Putamen (tissue), 1 donor: ENCODE measurements at regions not wholly inside any gene's neighbourhood (a gene's known extent, or its start where the extent isn't known, plus 50 kb on each side); places are given as distances from the start of the nearest gene placed in this dataset.

Experiments used
- DNase-seq: peaks from one replicate; pipeline ENCODE4 v3.0.0-alpha.2; 2016; ENCODE audit warnings: low spot score

GRCh38 chr3:41041462-41041861 is 157.8 kb upstream of the CTNNB1 start:
- no peak for DNase-seq

GRCh38 chr3:41041899-41042298 is 157.4 kb upstream of the CTNNB1 start:
- DNase-seq, result no peak

GRCh38 chr3:41044523-41044922 is 154.8 kb upstream of the CTNNB1 start:
- DNase-seq, result no peak

DNA sequence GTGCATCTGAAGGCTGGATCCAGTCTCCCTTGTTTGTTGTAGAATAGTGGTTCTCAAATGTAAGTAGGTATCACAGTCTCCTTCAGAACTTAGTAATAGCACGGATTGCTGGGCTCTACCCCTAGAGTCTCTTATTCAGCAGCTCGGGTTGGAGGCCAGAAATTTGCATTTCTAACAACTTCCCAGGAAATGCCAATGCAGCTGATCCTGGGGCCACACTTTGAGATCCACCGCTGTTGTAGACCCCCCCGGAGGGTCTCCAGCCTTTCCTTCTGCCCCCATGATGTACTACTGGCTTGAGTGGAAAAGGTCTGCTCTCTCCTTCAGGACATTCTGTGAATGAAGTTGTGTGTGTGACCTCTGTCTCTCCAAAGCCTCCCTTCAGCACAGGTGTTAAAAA is 153.8 kb upstream of the CTNNB1 start:
- DNase-seq, result no peak

DNA sequence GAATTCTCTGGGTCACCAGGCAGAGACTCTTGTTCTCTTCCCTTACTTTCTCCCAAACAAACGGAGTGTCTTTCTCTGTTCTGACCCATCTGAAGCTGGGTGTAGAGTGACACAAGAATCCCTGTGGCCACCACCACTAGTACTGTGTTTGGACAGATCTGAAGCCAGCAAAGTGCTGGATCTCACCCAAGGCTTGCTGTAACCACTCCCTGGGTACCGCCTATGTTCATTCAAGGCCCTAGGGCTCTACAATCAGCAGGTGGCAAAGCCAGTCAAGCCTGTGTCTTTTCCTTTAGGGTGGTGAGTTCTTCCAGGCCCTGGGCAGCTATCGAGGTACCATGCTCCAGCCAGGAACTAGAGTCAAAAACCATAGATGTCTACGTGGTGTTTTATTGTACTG is 149.2 kb upstream of the CTNNB1 start:
- no peak for DNase-seq

GRCh38 chr3:41053220-41053619 is 146.1 kb upstream of the CTNNB1 start:
- no peak for DNase-seq

DNA sequence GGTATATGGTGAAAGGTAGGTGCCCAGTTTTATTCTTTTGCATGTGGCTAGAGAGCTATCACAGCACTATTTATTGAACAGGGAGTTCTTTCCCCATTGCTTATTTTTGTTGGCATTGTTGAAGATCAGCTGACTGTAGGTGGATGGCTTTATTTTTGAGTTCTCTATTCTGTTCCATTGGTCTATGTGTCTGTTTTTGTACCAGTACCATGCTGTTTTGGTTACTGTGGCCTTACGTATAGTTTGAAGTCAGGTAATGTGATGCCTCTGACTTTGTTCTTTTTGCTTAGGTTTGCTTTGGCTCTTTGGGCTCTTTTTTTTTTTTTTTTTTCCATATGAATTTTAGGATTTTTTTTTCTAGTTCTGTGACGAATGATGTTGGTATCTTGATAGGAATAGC is 139.2 kb upstream of the CTNNB1 start:
- DNase-seq, result no peak

- no peak for DNase-seq
Measured at GRCh38 chr3:41064070-41064469, 135.2 kb upstream of the CTNNB1 start.

GRCh38 chr3:41064526-41064925 is 134.8 kb upstream of the CTNNB1 start:
- no peak for DNase-seq

GRCh38 chr3:41065340-41065739 is 134.0 kb upstream of the CTNNB1 start:
- DNase-seq, result no peak

DNA sequence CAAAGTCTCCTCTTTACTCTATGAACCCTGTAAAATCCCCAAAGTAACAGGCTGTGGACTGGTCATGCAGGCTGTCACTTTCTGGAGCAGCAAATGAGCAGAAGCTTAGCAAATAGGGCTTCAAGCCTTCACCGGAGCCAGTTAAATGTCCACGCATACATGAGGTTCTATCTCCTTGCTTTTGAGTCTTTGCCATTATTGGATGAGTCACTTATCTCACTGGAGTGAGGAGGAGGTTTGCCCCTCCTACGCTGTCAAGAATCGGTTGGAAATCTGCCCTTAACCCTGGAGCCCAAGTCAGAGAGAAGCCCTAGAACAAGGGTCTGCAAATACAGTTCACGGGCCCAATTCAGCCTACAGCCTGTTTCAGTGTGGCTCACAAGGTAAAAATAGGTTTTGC is 126.1 kb upstream of the CTNNB1 start:
- no peak for DNase-seq

DNA sequence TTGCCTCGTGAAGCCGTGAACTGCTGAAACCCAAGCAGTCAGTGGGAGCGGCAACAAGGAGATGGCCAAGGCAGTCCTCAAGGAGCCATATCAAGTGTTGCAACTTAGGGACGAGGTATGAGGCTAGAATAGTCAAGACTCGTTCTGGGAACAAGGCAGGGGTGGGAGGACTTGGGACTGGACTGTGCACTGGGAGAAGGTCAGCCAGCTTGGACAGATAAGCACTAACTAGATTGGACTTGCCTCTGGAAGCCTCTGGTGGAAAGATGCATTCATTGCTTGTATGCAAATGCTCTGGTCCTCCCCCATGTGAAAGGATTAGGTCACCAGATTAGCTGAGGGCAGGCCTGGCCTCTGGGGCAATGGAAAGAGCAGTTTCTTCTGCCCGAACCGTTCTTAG is 123.3 kb upstream of the CTNNB1 start:
- no peak for DNase-seq

DNA sequence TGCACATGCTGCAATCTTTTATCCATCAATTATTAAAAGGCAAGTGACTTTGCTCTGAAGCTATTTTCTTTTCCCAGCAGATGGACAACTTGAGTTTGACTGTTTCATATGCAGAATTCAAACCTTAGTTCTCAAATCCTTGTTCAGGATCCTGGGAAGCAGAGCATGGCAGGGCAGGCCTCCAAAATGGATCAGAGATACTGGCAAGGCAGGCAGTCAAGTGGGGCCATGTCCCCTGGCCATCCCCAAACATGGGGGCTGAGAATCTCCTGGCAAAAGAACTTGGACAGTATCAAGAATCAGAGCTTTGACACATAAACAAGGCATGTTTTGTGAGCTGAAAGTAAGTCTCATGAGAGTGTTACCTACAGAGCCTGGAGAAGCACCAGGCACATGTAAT is 122.9 kb upstream of the CTNNB1 start:
- DNase-seq, result no peak

DNA sequence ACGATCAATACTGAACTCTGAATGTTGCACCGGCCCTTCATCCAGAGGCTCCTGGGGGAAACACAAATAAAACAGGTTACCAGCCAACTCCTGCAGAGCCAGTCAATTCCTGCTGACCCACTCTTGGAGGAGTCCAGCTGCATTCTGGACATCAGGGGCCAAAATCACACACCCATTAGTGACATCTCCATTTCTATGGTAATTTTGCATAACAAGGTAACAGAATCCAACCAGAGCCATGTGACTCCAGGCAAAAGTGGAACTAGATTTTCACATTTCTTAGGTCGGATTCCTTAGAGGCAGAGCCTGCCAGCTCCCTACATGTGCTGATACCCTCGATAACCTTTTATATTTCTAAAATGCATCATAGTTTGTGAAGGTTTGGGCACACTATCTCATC is 119.2 kb upstream of the CTNNB1 start:
- no peak for DNase-seq

- DNase-seq, result no peak
Measured at GRCh38 chr3:41088882-41089281, 110.4 kb upstream of the CTNNB1 start.

GRCh38 chr3:41089566-41089965 is 109.7 kb upstream of the CTNNB1 start:
- DNase-seq, result no peak

DNA sequence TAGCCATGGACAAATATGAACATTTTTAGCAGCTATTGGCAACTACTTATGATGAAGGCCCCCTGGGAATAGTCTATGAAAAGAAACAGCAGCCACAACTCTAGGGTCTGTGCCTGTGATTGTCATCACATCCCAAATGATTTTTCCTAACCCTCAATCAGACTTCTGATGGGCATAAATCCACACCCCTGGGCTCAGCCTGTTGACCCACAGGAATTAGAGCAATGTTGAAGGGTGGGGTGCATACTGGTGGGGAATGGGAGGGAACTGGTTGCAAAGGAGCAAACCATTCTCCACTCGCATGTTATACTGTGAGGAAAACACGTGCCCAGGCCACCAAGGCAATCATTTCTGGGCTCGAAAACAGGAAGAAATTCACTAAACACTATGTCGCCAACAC is 106.5 kb upstream of the CTNNB1 start:
- no peak for DNase-seq

GRCh38 chr3:41093476-41093875 is 105.8 kb upstream of the CTNNB1 start:
- DNase-seq, result no peak

- DNase-seq, result no peak
Measured at GRCh38 chr3:41094351-41094750, 105.0 kb upstream of the CTNNB1 start.

GRCh38 chr3:41095702-41096101 is 103.6 kb upstream of the CTNNB1 start:
- no peak for DNase-seq

DNA sequence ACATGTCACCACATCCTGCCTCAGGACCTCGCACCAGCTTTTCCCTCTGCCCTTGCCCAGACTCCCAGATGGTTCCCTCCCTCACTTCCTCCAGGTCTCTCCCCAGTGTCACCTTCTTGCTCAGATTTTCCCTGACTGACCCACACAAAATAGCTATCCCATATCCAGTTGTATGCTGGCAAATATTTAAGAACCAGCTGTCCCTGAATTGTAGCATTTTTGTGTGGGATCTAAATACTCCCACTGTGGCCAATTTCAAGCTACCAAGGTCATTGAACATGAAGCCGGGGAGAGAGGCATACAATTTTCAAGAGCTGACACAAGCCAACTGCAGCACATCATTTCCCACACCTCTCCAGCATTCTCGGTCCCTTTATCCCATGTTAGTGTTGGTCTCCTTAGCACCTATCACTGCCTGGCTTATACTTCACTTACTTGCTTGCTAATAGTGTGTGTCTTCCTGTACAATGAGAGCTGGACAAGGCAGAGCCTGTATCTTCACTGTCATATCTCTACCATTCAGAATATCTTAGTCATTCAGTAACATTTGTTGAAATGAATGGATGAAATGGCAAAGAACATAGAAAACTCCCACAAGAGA is 101.3 kb upstream of the CTNNB1 start:
- DNase-seq, result no peak

DNA sequence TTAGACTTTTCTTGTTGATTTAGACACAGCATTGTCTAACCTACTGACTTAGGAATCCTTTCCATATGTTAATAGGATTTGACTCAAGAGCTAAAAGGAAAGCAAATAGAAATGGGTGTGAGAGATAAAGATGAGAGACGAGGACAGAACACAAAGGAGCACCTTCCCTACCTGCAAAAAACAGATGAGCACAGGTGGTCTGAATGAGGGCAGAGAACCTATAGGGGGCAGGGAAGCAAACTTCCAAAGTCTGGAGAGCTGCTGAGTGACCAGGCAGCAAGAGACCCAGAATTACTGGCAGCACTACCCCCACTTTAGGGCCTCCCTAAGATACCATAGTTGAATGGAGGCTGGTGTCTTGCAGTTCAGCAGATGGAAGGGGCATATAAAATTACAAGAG is 98.1 kb upstream of the CTNNB1 start:
- no peak for DNase-seq

DNA sequence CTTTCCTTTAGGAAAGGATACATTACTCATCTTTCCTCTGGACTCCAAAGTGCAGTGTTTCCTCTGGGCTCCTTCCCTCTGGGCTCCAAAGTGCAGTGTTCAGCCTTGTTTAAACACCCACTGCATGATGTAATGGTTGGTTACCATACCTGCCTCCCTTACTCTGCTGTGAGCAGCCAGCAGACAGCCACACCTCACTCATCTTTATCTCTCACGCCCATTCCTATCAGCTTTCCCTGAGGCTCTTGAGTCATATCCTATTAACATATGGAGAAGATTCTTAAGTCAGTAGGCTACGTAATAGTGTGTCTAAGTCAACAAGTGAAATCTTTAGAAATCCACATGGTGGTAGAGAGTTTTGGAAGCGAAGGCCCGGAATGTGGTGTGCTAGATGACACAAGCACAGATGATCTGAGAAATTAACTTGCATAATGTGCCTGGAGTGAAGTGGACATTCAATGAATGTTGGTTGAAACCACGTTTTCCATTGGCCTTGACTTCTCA is 97.2 kb upstream of the CTNNB1 start:
- no peak for DNase-seq

- DNase-seq, result no peak
Measured at GRCh38 chr3:41102750-41103149, 96.6 kb upstream of the CTNNB1 start.

- no peak for DNase-seq
Measured at GRCh38 chr3:41103200-41103599, 96.1 kb upstream of the CTNNB1 start.
